ENCODE measurements at regions not wholly inside any gene's neighbourhood (a gene's known extent, or its start where the extent isn't known, plus 50 kb on each side); places are given as distances from the start of the nearest gene placed in this dataset.
"Not testable (repeated sequence)": the region's sequence is repeated elsewhere in the genome, so short reads cannot be mapped to it uniquely, and the experiment has no call there.

DNA sequence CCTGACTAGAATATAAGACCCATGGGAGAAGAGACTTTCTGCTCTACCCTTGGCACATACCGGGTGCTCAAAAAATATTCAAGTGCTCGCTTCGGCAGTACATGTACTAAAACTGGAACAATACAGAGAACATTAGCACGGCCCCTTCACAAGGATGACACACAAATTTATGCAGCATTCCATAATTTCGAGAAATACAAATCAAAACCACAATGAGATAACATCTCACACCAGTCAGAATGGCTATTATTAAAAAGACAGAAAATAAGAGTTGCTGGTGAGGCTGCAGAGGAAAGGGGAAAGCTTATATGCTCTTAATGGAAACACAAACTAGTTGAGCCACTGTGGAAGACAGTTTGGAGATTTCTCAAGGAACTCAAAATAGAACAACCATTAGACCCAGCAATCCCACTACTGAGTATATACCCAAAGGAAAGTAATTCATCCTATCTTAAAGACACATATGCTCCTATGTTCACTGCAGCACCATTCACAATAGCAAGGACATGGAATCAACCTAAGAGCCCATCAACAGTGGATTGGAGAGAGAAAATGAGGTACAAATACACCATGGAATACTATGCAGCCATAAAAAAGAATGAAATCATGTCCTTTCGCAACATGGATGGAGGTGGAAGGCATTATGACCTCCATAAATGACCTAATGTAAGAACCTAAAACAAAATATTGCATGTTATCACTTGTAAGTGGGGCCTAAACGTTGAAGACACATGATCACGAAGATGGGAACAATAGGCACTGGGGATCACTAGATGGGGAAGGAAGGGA, 71.6 kb upstream of the CYP1B1 start:
- no peak for DNase-seq (ENCODE audit: low read depth, low spot score)

- peak; percentile 79 for DNase-seq (ENCODE audit: low read depth, low spot score)
Observed at GRCh38 chr2:38146907-38147307, 71.0 kb upstream of the CYP1B1 start.

GRCh38 chr2:38146275-38146906, 70.4 kb upstream of the CYP1B1 start:
- DNase-seq (ENCODE audit: low read depth, low spot score), result peak; percentile 77

- no peak for DNase-seq (ENCODE audit: low read depth, low spot score)
Observed at GRCh38 chr2:38145236-38145635, 69.3 kb upstream of the CYP1B1 start.

- no peak for DNase-seq (ENCODE audit: low read depth, low spot score)
Observed at GRCh38 chr2:38142627-38143026, 66.7 kb upstream of the CYP1B1 start.

- DNase-seq (ENCODE audit: low read depth, low spot score), result no peak
Observed at GRCh38 chr2:38141501-38141900, 65.5 kb upstream of the CYP1B1 start.

DNA sequence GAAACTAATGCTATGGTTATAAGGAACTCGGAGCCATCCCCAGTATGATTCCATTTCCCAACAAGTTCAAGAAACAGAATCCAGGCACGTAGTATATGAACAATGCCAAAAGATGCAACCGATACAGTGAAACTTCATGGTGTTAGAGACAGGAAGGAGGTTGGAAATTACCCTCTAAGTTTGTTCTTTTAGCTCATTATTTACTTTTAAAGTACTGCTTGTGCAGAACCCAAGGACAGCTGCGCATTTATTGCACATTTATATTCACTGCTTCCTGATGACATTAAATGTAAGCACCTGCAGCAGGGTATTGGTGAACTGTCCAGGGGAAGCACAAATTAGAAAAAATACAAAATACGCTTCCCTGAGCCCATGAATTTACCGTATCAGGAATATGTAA, 63.0 kb upstream of the CYP1B1 start:
- no peak for DNase-seq (ENCODE audit: low read depth, low spot score)

DNA sequence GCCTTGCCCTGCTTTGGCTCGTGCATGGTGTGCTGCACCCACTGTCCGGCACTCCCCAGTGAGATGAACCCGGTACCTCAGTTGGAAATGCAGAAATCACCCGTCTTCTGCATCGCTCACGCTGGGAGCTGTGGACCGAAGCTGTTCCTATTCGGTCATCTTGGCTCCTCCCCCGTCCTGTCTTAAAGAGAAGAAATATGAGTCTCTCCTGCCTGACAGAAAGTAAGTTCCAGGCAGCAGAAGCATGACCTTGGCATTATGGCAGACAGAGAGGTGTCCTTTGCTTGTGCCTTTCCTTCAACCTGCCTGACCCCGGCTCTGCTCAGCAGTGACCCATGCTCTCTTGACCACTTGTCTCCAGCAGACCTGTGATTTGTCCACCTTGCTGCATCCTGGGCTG, 62.5 kb upstream of the CYP1B1 start:
- no peak for DNase-seq (ENCODE audit: low read depth, low spot score)

DNA sequence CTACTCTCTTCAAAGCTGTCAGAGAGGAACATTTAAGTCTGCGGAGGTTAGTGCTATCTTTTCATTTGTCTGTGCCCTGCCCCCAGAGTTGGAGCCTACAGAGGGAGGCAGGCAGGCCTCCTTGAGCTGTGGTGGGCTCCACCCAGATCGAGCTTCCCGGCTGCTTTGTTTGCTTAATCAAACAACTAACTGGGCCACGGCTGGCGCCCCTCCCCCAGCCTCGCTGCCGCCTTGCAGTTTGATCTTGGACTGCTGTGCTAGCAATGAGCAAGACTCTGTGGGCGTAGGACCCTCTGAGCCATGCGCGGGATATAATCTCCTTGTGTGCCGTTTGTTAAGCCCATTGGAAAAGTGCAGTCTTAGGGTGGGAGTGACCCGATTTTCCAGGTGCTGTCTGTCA, 62.0 kb upstream of the CYP1B1 start:
- DNase-seq (ENCODE audit: low read depth, low spot score), result not testable (repeated sequence)

DNA sequence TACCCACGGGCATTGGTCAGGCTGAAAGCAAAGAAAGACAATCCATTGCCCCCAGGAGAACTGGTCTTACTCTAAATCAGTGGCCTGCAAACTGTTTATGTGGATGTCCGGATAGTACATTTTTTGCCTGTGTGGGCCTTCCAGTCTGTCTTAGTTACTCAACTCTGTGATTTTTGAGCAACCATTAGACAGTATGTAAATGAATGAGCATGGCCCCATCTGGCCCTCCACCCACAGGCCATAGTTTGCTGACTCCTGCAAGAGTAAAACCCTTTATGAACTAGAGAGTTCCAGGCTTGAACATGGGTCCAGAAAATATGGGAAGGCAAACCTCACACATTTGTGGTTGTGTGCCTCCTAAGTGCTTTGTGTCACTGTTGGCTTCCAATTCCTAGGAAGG, 55.7 kb upstream of the CYP1B1 start:
- DNase-seq (ENCODE audit: low read depth, low spot score), result no peak

DNA sequence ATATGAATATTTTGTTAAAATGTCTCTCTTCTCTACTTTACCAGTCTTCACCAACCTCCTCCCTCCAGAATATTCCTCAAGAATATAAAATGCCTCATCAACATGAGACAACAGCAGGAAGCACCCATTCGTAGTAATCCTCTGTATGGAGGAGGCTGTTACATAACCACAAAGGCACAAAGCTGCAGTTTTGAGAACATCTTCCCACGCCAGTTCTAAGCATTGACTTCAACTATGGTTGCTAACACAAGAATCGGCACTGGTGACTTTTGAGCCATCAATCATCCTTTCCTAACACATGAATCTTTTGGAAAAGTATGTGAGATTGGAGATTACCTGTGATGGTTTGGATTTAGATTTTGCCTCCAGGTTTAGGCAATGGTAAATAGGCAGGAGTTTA, 54.9 kb upstream of the CYP1B1 start:
- no peak for DNase-seq (ENCODE audit: low read depth, low spot score)

DNA sequence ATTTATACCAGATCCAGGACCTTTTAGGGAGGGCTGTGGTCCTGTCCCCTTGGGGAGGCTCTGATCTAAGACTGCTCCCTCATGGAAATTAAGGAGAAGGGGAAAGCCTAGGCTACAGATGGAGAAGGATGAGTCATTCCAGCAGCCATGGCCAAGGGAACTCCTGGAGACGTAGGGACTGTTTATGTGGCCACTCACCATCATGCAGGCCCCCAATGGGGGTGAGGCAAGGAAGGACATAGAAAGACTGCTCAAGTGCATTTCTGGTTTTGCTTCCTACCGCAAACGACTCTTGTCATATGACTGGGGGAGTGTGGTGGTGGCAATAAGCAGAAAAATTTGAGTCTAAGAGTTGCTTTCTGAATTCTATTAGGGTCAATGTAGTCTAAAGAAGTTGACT, 54.0 kb upstream of the CYP1B1 start:
- DNase-seq (ENCODE audit: low read depth, low spot score), result no peak

GRCh38 chr2:38129481-38129880, 53.5 kb upstream of the CYP1B1 start:
- DNase-seq (ENCODE audit: low read depth, low spot score), result no peak

DNA sequence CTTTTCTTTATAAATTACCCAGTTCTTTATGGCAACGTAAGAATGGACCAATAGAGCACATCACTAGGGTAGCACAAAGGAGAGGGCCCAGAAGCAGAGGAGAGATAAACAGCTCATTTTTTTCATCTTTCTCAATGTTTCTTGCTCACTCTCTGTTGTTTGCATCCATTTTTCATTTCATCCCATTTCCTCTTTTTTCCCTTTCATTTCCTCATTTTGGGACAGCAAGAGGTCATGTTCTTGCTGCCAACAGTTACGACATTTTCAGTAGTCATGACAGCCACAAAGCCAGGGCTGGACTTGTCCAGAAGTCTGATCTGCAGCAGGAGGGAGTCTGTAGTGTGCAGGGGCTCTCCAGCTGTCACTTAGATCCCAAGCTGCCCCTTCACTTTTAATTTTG, 52.7 kb upstream of the CYP1B1 start:
- no peak for DNase-seq (ENCODE audit: low read depth, low spot score)

- DNase-seq (ENCODE audit: low read depth, low spot score), result no peak
Observed at GRCh38 chr2:38127277-38127676, 51.3 kb upstream of the CYP1B1 start.

DNA sequence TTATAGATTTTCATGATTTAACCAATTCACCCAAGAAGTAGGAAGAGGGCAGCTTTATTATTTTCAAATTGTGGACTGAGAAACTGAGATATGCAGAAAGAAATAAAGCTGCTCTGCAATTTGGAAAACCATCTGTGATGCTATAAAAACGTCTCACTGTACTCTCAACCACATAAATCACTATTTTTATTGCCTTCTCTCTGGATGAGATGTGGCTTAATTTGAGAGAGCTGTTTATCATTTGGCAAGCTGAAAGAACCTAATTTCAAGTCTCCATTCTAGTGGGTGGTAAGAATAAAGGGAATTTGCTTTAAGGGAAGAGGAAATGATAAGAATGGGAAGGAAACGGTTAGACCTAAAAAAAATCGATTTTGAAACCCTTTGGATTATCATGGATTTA, 49.9 kb upstream of the CYP1B1 start:
- no peak for DNase-seq (ENCODE audit: low read depth, low spot score)

Measured in ELF-1 (cell line).